GM19023 (cell line): ENCODE measurements at regions not wholly inside any gene's neighbourhood (a gene's known extent, or its start where the extent isn't known, plus 50 kb on each side); places are given as distances from the start of the nearest gene placed in this dataset.
"Not testable (repeated sequence)": the region's sequence is repeated elsewhere in the genome, so short reads cannot be mapped to it uniquely, and the experiment has no call there.

Source experiments
- ATAC-seq: cut with Tn5 transposase; IDR thresholded peaks from one replicate; pipeline ENCODE4 v1.9.1; 2021; ENCODE audit warnings: mild to moderate bottlenecking, moderate library complexity; ENCODE audit not compliant: unreplicated experiment

- ATAC-seq: no peak
Measured at GRCh38 chr12:47412601-47413236, 293.1 kb downstream of the RPAP3 start.

GRCh38 chr12:47411966-47412365, 293.9 kb downstream of the RPAP3 start:
- ATAC-seq: no peak

GRCh38 chr12:47410862-47411261, 295.0 kb downstream of the RPAP3 start:
- no peak for ATAC-seq

- no peak for ATAC-seq
Measured at GRCh38 chr12:47410383-47410782, 295.4 kb downstream of the RPAP3 start.

- ATAC-seq: no peak
Measured at GRCh38 chr12:47409310-47409987, 296.4 kb downstream of the RPAP3 start.

GRCh38 chr12:47408171-47408871, 297.5 kb downstream of the RPAP3 start:
- ATAC-seq: peak; percentile 74

GRCh38 chr12:47407463-47408129, 298.2 kb downstream of the RPAP3 start:
- peak; percentile 12 for ATAC-seq

GRCh38 chr12:47403681-47404080, 302.1 kb downstream of the RPAP3 start:
- ATAC-seq: no peak

GRCh38 chr12:47401196-47401595, 304.6 kb downstream of the RPAP3 start:
- ATAC-seq: not testable (repeated sequence)

GRCh38 chr12:47400266-47400665, 305.6 kb downstream of the RPAP3 start:
- no peak for ATAC-seq

GRCh38 chr12:47397664-47398281, 308.1 kb downstream of the RPAP3 start:
- no peak for ATAC-seq

GRCh38 chr12:47396902-47397663, 308.7 kb downstream of the RPAP3 start:
- no peak for ATAC-seq

- no peak for ATAC-seq
Measured at GRCh38 chr12:47394070-47394469, 311.8 kb downstream of the RPAP3 start.

GRCh38 chr12:47393403-47393790, 312.4 kb downstream of the RPAP3 start:
- no peak for ATAC-seq

GRCh38 chr12:47391566-47391965, 311.8 kb upstream of the AMIGO2 start:
- ATAC-seq: no peak

- ATAC-seq: no peak
Measured at GRCh38 chr12:47388712-47389111, 309.0 kb upstream of the AMIGO2 start.

- no peak for ATAC-seq
Measured at GRCh38 chr12:47387994-47388393, 308.2 kb upstream of the AMIGO2 start.

- ATAC-seq: no peak
Measured at GRCh38 chr12:47385653-47386052, 305.9 kb upstream of the AMIGO2 start.

- ATAC-seq: no peak
Measured at GRCh38 chr12:47383942-47384341, 304.2 kb upstream of the AMIGO2 start.

GRCh38 chr12:47382305-47382704, 302.5 kb upstream of the AMIGO2 start:
- no peak for ATAC-seq
